BJ (cell line): ENCODE measurements at regions not wholly inside any gene's neighbourhood (a gene's known extent, or its start where the extent isn't known, plus 50 kb on each side); places are given as distances from the start of the nearest gene placed in this dataset.

Experiments used
- CTCF ChIA-PET: fragments of 350-600 bp; formaldehyde crosslinking; extraction: SDS; loops from one replicate; lab custom pipeline; 2021; ENCODE audit warnings: antibody characterized with exemption, inconsistent platforms; lab: Yijun Ruan, JAX
- POLR2A ChIA-PET: fragments of 300-600 bp; sonication (Branson Sonifier 250); formaldehyde crosslinking; extraction: SDS; loops from one replicate; lab custom pipeline; 2021; ENCODE audit warnings: antibody characterized with exemption; lab: Charles Lee
- DNase-seq: peaks from one replicate; pipeline ENCODE4 v3.0.0-alpha.2; 2011; ENCODE audit warnings: low read depth
- H3K27me3 ChIP-seq: 2 replicates; pipeline ENCODE4 v1.6.0; 2011; ENCODE audit warnings: low read length; ENCODE audit not compliant: control insufficient read depth, insufficient read depth
- H3K36me3 ChIP-seq: 2 replicates; pipeline ENCODE4 v1.5.1; 2011; ENCODE audit warnings: low read length; ENCODE audit not compliant: control insufficient read depth, insufficient read depth
- H3K4me3 ChIP-seq: 2 replicates; pipeline ENCODE4 v1.5.1; 2011; ENCODE audit warnings: low read depth, mild to moderate bottlenecking, control low read depth, low read length
- TF ChIP-seq, protein P1 (sequence below): IDR thresholded peaks from 2 replicates; pipeline ENCODE4 v1.5.1; 2011; ENCODE audit warnings: low read depth, mild to moderate bottlenecking, control low read depth, inconsistent platforms, low read length, moderate library complexity; ENCODE audit not compliant: insufficient read depth

DNA sequence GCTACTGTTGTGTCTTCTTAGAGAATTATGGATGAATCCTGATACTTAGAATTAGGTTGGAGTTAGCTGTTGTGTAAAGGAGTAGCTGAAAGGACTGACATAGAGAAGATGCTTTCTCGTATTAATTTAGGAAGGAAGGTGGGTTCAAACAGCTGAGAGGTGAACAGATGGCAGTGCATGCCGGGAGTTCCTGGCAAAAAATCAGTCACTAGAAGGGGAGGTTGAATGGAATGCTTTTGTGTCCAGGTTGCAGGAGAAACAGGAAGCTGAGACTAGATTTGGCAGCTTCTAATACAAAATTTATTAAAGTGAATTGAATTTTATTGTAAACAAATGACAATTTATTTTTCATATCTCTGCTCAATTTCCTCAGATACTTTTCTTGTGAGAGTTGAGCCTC lies 70.8 kb downstream of the BTG1 start:
- ChIA-PET CTCF (interaction anchor here (0.5 to 1.4 kb wide), 8 partner anchors 9 to 591 kb away, joined by 3 read pairs; partner anchors contain the start of gene BTG1), POLR2A (interaction anchor here (0.8 to 1.3 kb wide), 2 partner anchors 15 to 70 kb away, joined by 3 to 12 read pairs; partner anchors contain the start of gene BTG1)
- TF ChIP-seq, protein P1, sequence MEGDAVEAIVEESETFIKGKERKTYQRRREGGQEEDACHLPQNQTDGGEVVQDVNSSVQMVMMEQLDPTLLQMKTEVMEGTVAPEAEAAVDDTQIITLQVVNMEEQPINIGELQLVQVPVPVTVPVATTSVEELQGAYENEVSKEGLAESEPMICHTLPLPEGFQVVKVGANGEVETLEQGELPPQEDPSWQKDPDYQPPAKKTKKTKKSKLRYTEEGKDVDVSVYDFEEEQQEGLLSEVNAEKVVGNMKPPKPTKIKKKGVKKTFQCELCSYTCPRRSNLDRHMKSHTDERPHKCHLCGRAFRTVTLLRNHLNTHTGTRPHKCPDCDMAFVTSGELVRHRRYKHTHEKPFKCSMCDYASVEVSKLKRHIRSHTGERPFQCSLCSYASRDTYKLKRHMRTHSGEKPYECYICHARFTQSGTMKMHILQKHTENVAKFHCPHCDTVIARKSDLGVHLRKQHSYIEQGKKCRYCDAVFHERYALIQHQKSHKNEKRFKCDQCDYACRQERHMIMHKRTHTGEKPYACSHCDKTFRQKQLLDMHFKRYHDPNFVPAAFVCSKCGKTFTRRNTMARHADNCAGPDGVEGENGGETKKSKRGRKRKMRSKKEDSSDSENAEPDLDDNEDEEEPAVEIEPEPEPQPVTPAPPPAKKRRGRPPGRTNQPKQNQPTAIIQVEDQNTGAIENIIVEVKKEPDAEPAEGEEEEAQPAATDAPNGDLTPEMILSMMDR: no peak
- Histone ChIP-seq H3K36me3 (no peaks in the 10 kb centered on the region), H3K27me3 (no peaks in the 10 kb centered on the region), H3K4me3 (no peak overlapping the region)
- DNase-seq: no peak

DNA sequence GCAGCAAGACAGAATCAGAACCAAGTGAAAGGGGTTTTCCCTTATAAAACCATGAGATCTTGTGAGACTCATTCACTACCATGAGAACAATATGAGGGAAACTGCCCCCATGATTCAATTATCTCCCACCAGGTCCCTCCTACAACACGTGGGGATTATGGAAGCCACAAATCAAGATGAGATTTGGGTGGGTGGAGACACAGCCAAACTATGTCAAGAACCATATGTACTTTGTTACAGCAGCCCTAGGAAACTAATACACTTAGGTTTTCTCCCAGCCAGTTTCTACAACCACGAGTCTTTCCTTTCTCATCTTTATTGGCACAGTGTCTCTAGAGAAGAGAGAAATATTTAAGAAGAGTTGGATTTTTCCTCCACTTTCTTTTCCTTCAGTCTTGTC lies 72.6 kb downstream of the BTG1 start:
- Histone ChIP-seq H3K4me3 (no peak overlapping the region), H3K27me3 (no peaks in the 10 kb centered on the region), H3K36me3 (no peaks in the 10 kb centered on the region)
- POLR2A ChIA-PET: no interaction called here
- CTCF ChIA-PET: no interaction called here
- TF ChIP-seq, protein P1: no peak
- DNase-seq: no peak

DNA sequence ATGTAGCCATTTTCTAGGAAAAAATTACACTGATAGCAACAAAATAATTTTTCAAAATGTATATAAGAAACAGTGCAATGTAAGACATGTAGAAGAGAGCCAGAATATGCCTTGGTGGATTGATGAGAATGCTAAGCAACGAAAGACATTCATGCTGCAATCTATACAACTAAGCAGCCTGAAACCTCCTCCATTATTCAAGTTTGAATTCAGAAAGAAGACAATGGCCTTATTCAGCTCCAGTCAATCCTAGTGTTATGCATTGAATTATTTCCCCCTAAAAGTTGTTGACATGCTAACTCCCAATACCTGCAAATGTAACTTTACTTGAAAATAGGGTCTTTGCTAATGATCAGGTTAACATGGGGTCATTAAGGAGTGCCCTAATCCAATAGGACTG lies 73.5 kb downstream of the BTG1 start:
- DNase-seq: no peak
- Histone ChIP-seq H3K36me3 (no peaks in the 10 kb centered on the region), H3K4me3 (no peak overlapping the region), H3K27me3 (no peaks in the 10 kb centered on the region)
- POLR2A ChIA-PET: interaction anchor here (0.7 kb wide), 1 partner anchor 52 kb away, joined by 17 read pairs; no protein-coding TSS in a partner anchor
- TF ChIP-seq, protein P1: no peak
- CTCF ChIA-PET: interaction anchor here (0.6 kb wide), 1 partner anchor 298 kb away, joined by 3 read pairs; no protein-coding TSS in a partner anchor

DNA sequence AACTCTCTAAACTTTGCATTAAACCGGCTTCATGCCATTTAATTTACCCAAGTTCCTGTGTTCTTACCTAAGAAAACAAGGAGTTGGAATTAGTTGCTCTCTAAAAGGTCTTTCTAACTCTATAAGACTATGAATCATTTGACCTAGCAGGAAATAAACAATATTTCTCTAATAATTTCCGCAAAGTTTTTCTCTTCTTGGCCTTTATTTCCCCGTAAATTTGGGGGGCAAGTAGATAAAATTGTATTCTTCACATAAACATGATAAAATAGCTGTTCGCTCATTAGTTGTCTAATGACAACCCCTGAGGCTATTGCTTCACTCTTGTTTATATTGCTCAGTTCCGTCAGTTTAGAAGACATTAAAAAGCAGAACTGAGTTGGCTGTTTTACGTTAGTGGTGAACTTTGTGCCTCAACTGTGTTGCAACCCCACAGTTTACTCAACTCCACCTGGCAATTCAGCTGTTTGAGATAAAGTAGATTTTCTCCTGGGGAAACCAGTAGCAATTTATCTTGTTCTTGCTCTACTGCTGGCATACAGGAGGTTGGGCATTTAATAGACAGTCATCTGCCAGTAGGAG lies 74.7 kb downstream of the BTG1 start:
- ChIA-PET CTCF (no interaction called here), POLR2A (no interaction called here)
- H3K36me3 ChIP-seq: no peaks in the 10 kb centered on the region
- H3K4me3 ChIP-seq: no peak overlapping the region
- TF ChIP-seq, protein P1: no peak
- H3K27me3 ChIP-seq: no peaks in the 10 kb centered on the region
- DNase-seq: no peak

DNA sequence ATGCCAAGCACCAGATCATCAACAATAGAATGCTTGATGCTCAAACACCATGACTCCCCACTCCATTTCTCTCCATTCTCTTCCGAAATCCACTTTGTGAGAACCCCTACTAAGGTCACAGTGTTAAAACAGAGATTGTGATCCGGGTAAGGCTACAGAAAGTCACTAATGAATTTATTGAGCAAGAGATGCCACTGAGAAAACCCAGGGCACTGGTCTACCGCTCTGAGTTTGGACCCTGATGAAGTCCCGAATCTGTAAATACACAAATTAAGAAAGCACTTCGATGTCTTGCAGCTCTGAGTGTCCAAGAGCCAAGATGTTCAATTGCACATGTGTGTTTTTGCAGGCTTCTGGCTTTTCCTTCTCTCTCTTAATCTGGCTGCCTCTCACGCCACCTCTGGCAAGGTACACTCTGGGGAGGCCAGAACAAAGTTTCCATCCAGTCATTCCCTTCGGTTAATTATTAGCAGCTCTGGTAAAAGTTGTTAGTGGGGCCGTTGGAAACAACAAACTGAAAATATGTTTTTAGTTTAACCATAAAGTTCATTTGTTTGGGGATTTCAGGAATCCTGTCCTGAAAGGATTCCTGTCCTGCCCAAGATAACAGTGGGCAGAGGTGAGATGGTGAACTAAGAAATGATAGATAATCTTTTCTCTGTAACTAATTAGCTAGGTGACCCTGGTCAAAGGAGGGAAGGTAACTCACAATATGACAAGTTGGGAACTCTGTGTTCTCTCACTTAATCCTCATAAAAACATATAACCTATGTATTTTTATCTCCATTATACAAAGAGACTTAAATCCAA lies 75.4 kb downstream of the BTG1 start:
- Histone ChIP-seq H3K36me3 (no peaks in the 10 kb centered on the region), H3K4me3 (no peak overlapping the region), H3K27me3 (no peaks in the 10 kb centered on the region)
- ChIA-PET POLR2A (interaction anchor here (0.6 kb wide), 1 partner anchor 28 kb away, joined by 3 read pairs; no protein-coding TSS in a partner anchor), CTCF (no interaction called here)
- DNase-seq: no peak
- TF ChIP-seq, protein P1: no peak
